NB4 (cell line): ENCODE measurements at regions not wholly inside any gene's neighbourhood (a gene's known extent, or its start where the extent isn't known, plus 50 kb on each side); places are given as distances from the start of the nearest gene placed in this dataset.

ENCODE experiments used
- DNase-seq: peaks from one replicate; pipeline ENCODE4 v3.0.0; 2010; ENCODE audit warnings: low read depth
- H3K4me3 ChIP-seq: one replicate; pipeline ENCODE4 v1.5.1; 2011; ENCODE audit warnings: mild to moderate bottlenecking, low read depth, low read length, moderate library complexity
- CTCF ChIP-seq: IDR thresholded peaks from one replicate; pipeline ENCODE4 v1.5.1; 2012; ENCODE audit warnings: low read depth, low read length
- MAX ChIP-seq: IDR thresholded peaks from 2 replicates; pipeline ENCODE4 v1.6.1; 2011; ENCODE audit warnings: low read depth, low read length
- MYC ChIP-seq: IDR thresholded peaks from 2 replicates; pipeline ENCODE4 v1.6.1; 2011; ENCODE audit warnings: low read depth, low read length
- POLR2A ChIP-seq: IDR thresholded peaks from 2 replicates; pipeline ENCODE4 v1.6.1; 2011; ENCODE audit warnings: mild to moderate bottlenecking; ENCODE audit not compliant: insufficient read length; ENCODE audit errors: extremely low read depth

- no peak overlapping the region for H3K4me3 ChIP-seq
- TF ChIP-seq CTCF (no peak), POLR2A (no peak), MYC (no peak), MAX (no peak)
- no peak for DNase-seq
These were observed 274.3 kb upstream of the NR3C2 start for GRCh38 chr4:148716431-148717052.

GRCh38 chr4:148704291-148704690, 262.1 kb upstream of the NR3C2 start:
- DNase-seq = no peak
- no peak for TF ChIP-seq POLR2A
- no peak for TF ChIP-seq MYC
- TF ChIP-seq CTCF = no peak
- no peak for TF ChIP-seq MAX
- H3K4me3 ChIP-seq = no peak overlapping the region

- no peak for DNase-seq
- TF ChIP-seq POLR2A = no peak
- TF ChIP-seq MAX = no peak
- TF ChIP-seq CTCF = no peak
- no peak for TF ChIP-seq MYC
- H3K4me3 ChIP-seq = no peak overlapping the region
These were observed 252.5 kb upstream of the NR3C2 start for GRCh38 chr4:148694702-148695101.

GRCh38 chr4:148693913-148694649, 251.9 kb upstream of the NR3C2 start:
- TF ChIP-seq MAX (no peak), MYC (no peak), CTCF (no peak), POLR2A (no peak)
- DNase-seq = no peak
- H3K4me3 ChIP-seq = no peak overlapping the region

GRCh38 chr4:148692242-148692641, 250.0 kb upstream of the NR3C2 start:
- no peak overlapping the region for H3K4me3 ChIP-seq
- no peak for DNase-seq
- TF ChIP-seq CTCF (no peak), POLR2A (no peak), MYC (no peak), MAX (no peak)
